Transverse colon (tissue), 4 donors: ENCODE measurements at regions not wholly inside any gene's neighbourhood (a gene's known extent, or its start where the extent isn't known, plus 50 kb on each side); places are given as distances from the start of the nearest gene placed in this dataset.

ENCODE experiments used
- DNase-seq: peaks from one replicate; pipeline ENCODE4 v3.0.0-alpha.2; 2019
- H3K27ac ChIP-seq, 4 donors: fragments of 200-600 bp; sonication (generic); 2 replicates each; pipeline ENCODE4 v1.5.1; 2016 to 2018; ENCODE audit warnings: inconsistent platforms in 4 of 4
- H3K27me3 ChIP-seq: fragments of 200-600 bp; sonication (generic); 2 replicates; pipeline ENCODE4 v1.5.1; 2017; ENCODE audit warnings: inconsistent platforms
- H3K36me3 ChIP-seq, 4 donors: fragments of 200-600 bp; sonication (generic); 2 replicates each; pipeline ENCODE4 v1.5.1; 2017 to 2019; ENCODE audit warnings: inconsistent platforms in 4 of 4
- H3K4me1 ChIP-seq, 4 donors: fragments of 200-600 bp; sonication (generic); 2 replicates each; pipeline ENCODE4 v1.5.1; 2017 to 2020; ENCODE audit warnings: inconsistent platforms in 4 of 4
- H3K4me3 ChIP-seq, 4 donors: fragments of 200-600 bp; sonication (generic); 1 replicate in 1 of 4; 2 replicates in 3 of 4; pipeline versions ENCODE4 v1.5.1 to v1.6.1; 2017 to 2019; ENCODE audit warnings: inconsistent platforms in 4 of 4
- H3K9me3 ChIP-seq, 2 donors: fragments of 200-600 bp; sonication (generic); 2 replicates each; pipeline ENCODE4 v1.5.1; 2017 to 2019; ENCODE audit warnings: inconsistent platforms in 2 of 2
- EP300 ChIP-seq: sonication (generic); formaldehyde crosslinking; IDR thresholded peaks from one replicate; pipeline ENCODE4 v1.6.1; 2017; ENCODE audit warnings: antibody characterized with exemption, low read depth
- POLR2A ChIP-seq: fragments of 450-650 bp; IDR thresholded peaks from one replicate; pipeline ENCODE4 v1.6.1; 2016; ENCODE audit warnings: antibody characterized with exemption, mild to moderate bottlenecking, moderate library complexity
- POLR2AphosphoS5 ChIP-seq, 3 donors: sonication (generic); formaldehyde crosslinking; IDR thresholded peaks; one replicate each; pipeline ENCODE4 v1.6.1; 2016; ENCODE audit warnings: antibody characterized with exemption in 3 of 3
- WGBS, 2 donors: methylation state at CpG; one replicate each; pipeline ENCODE4 v1.1.5; 2018; ENCODE audit warnings: low coverage in 1 of 2; 5-methylcytosine and 5-hydroxymethylcytosine counted together
- in situ Hi-C, 4 donors: fragments of 200-750 bp; cut with MboI; loops; one replicate each; pipeline versions ENCODE4 v1.15.0 to v1.15.1; 2017; ENCODE audit warnings: low sequenced_read_pairs in 3 of 4, low pct_ligation_motif_present in 1 of 4, low pct_unique_long_range_greater_than_20kb in 1 of 4
- intact Hi-C: fragments of 100-400 bp; cut with DNase I; formaldehyde crosslinking; loops from one replicate; pipeline ENCODE4 v1.15.1; 2023; ENCODE audit warnings: low total_unique reads
- TF ChIP-seq, protein P1 (sequence below), 5 experiments: fragments of 200-600 bp in 3 of 5; fragments of 450-650 bp in 2 of 5; sonication (generic) in 3 of 5; IDR thresholded peaks; 1 replicate in 2 of 5; 2 replicates in 3 of 5; pipeline ENCODE4 v1.5.1; 2016 to 2017; ENCODE audit warnings: antibody characterized with exemption in 5 of 5, inconsistent platforms in 3 of 5, mild to moderate bottlenecking in 2 of 5, moderate library complexity in 1 of 5

DNA sequence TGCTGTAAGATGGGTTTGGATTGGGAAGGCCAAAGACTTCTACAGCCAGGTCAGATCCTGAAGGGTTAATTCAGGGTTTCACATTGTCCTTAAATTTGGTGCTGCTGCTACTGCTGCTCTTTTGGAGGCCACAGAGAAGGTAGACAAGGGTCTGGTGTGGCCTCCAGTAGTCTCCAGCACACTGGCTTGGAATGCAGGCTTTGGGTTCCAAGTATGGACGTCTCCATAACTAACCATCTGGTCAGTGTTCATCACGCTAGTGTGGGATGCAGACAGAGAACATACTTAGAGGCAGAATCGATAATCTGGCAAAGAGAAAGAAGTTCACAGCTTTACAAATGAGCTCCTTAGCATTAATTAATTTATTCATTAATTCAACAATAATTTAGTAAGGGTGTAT is 154.1 kb downstream of the ZBTB18 start:
- no peak for DNase-seq
- H3K27me3 ChIP-seq, result no peaks in the 10 kb centered on the region
- H3K27ac ChIP-seq, result no peak overlapping the region
- no peaks in the 10 kb centered on the region for H3K9me3 ChIP-seq
- H3K4me3 ChIP-seq, result no peak overlapping the region
- TF ChIP-seq POLR2AphosphoS5 (IDR thresholded peaks at IDR 0.05), result no peak
- TF ChIP-seq, protein P1, sequence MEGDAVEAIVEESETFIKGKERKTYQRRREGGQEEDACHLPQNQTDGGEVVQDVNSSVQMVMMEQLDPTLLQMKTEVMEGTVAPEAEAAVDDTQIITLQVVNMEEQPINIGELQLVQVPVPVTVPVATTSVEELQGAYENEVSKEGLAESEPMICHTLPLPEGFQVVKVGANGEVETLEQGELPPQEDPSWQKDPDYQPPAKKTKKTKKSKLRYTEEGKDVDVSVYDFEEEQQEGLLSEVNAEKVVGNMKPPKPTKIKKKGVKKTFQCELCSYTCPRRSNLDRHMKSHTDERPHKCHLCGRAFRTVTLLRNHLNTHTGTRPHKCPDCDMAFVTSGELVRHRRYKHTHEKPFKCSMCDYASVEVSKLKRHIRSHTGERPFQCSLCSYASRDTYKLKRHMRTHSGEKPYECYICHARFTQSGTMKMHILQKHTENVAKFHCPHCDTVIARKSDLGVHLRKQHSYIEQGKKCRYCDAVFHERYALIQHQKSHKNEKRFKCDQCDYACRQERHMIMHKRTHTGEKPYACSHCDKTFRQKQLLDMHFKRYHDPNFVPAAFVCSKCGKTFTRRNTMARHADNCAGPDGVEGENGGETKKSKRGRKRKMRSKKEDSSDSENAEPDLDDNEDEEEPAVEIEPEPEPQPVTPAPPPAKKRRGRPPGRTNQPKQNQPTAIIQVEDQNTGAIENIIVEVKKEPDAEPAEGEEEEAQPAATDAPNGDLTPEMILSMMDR (IDR thresholded peaks at IDR 0.05), result no peak
- TF ChIP-seq EP300, result no peak
- no peak for TF ChIP-seq POLR2A
- 79 to 80% methylated on average over 2 to 3 of the region's 3 CpGs for whole genome bisulfite sequencing, 2 donors
- no peaks in the 10 kb centered on the region for H3K4me1 ChIP-seq
- H3K36me3 ChIP-seq, result no peaks in the 10 kb centered on the region
- intact Hi-C loops, result no loop called here
- in situ Hi-C loops, result loop anchor here in 1 of 4 donors (25.0 kb wide), 1 partner anchor 193 kb away; no protein-coding TSS in a partner anchor

DNA sequence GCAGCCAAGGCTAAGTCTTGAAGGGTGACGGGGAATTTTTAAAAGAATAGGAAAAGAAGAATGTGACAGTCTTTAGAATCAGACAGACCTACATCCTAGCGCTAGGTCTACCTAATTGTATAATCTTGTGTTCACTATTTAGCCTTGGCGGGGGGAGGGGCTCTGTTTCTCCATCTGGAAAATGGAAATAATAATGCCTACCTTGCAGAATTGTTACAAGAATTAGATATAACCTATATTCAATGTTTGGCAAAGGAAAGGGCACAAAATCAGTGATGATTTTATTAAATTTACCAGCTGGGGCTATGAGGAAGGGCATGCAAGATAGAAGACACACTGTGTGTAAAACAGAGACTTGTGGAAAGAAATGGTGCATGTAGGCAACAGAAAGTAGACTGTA is 154.8 kb downstream of the ZBTB18 start:
- no peak for DNase-seq
- Histone ChIP-seq H3K4me3 (no peak overlapping the region), H3K27me3 (no peaks in the 10 kb centered on the region), H3K9me3 (no peaks in the 10 kb centered on the region), H3K27ac (no peak overlapping the region), H3K4me1 (no peaks in the 10 kb centered on the region), H3K36me3 (no peaks in the 10 kb centered on the region)
- WGBS, 2 donors, result 93 to 94% methylated on average over 3 of the region's 3 CpGs
- TF ChIP-seq, protein P1 (IDR thresholded peaks at IDR 0.05), result no peak
- TF ChIP-seq POLR2A (no peak), POLR2AphosphoS5 (IDR thresholded peaks at IDR 0.05) (no peak), EP300 (no peak)
- in situ Hi-C loops (loop anchor here in 1 of 4 donors (25.0 kb wide), 1 partner anchor 194 kb away; no protein-coding TSS in a partner anchor), intact Hi-C loops (no loop called here)

DNA sequence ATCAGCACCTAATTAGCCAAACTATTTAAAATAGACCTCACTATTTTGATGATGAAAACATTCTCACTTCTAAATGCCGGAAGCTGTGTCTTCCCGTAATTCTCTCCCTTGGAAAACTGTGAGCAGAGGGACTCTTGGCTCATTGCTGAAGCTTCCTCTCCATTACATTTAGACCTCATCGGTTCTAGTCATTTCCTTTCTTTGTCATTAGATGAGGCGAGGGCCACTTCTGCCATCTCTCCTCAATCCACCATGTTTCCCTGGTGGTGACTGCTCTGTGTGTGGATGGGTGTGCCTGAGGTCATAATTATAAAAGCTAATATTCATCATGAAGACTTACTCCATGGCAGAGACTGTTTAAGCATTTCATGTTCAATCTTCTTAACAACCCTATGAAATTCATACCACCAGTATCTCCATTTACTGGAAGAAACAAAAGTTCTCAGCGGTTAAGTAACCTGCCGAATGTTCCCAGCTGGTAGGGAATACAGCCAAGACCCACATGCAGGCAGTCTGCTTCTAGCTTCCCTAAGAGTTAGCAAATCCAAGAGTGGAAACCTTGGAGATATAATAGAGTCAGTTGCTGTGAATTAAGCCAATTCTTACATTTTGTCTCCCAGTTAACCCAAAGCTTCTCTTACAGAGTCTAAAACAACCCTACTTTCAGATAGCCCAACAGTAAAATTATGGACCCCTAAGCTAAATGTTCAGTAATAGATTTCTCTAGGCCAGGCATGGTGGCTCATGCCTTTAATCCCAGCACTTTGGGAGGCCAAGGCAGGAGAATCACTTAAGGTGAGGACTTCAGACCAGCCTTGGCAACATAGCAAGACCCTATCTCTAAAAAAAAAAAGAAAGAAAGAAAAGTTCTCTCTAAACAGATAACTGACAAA is 156.2 kb downstream of the ZBTB18 start:
- intact Hi-C loops, result no loop called here
- H3K4me3 ChIP-seq, result no peak overlapping the region

DNA sequence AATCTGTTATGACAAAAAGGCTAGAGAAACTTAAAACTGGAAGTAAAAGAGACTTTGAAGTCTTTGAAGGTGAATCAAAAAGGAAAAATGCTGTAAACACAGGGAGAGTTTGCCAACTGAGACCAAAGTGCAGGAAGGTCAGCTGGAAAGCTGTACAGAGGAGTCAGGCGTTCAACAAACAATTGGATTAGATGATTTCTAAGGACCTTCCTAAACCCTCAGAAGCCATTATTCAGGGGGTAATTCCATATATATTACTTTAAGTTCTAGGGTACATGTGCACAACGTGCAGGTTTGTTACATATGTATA is 156.8 kb downstream of the ZBTB18 start:
- no peak for DNase-seq
- no peaks in the 10 kb centered on the region for H3K4me1 ChIP-seq
- TF ChIP-seq EP300, result no peak
- TF ChIP-seq, protein P1 (IDR thresholded peaks at IDR 0.05), result no peak
- TF ChIP-seq POLR2A, result no peak
- TF ChIP-seq POLR2AphosphoS5 (IDR thresholded peaks at IDR 0.05), result no peak
- H3K27me3 ChIP-seq, result no peaks in the 10 kb centered on the region
- 59 to 69% methylated on average over 2 of the region's 2 CpGs for WGBS, 2 donors
- no peak overlapping the region for H3K4me3 ChIP-seq
- intact Hi-C loops, result no loop called here
- no peaks in the 10 kb centered on the region for H3K36me3 ChIP-seq
- in situ Hi-C loops, result loop anchor here in 1 of 4 donors (25.0 kb wide), 1 partner anchor 196 kb away; no protein-coding TSS in a partner anchor
- H3K9me3 ChIP-seq, result no peaks in the 10 kb centered on the region
- no peak overlapping the region for H3K27ac ChIP-seq

More for the DNA sequence above, 156.2 kb downstream of the ZBTB18 start:
- Histone ChIP-seq H3K9me3 (no peaks in the 10 kb centered on the region), H3K4me1 (no peaks in the 10 kb centered on the region), H3K27ac (no peak overlapping the region), H3K36me3 (no peaks in the 10 kb centered on the region), H3K27me3 (no peaks in the 10 kb centered on the region)
- in situ Hi-C loops, result loop anchor here in 1 of 4 donors (25.0 kb wide), 1 partner anchor 195 kb away; no protein-coding TSS in a partner anchor
- TF ChIP-seq, protein P1 (IDR thresholded peaks at IDR 0.05), result no peak
- TF ChIP-seq POLR2AphosphoS5 (IDR thresholded peaks at IDR 0.05) (no peak), EP300 (no peak), POLR2A (no peak)
- no peak for DNase-seq
- WGBS, 2 donors, result 81 to 87% methylated on average over 4 to 6 of the region's 6 CpGs
